ENCODE measurements at regions not wholly inside any gene's neighbourhood (a gene's known extent, or its start where the extent isn't known, plus 50 kb on each side); places are given as distances from the start of the nearest gene placed in this dataset.

DNA sequence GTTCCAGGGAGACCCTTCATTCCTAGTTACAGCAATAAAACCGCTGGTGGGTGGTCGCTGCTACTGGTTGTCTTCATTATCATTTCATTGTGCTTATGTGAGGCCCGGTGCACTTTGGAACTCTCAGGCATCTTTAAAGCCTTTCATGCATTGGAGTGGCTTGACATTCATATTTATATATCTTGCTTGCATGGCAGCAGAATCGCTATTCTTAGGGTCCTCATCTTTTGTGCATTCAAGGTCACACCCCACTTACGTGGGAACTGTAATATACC, 110.1 kb downstream of the ZBTB18 start:
- TF ChIP-seq POLR2AphosphoS5 (IDR thresholded peaks at IDR 0.05; ENCODE audit: borderline replicate concordance, low read depth, low read length) (no peak), EZH2 (IDR thresholded peaks at IDR 0.05) (no peak)

Measured in SK-N-MC (cell line).